Upper lobe of right lung (tissue), 1 donor: ENCODE measurements at regions not wholly inside any gene's neighbourhood (a gene's known extent, or its start where the extent isn't known, plus 50 kb on each side); places are given as distances from the start of the nearest gene placed in this dataset.

Source experiments
- ATAC-seq: fragments of 200-7000 bp; cut with Tn5 transposase; one replicate; pipeline ENCODE4 v1.9.1; 2020; ENCODE audit warnings: mild to moderate bottlenecking, moderate library complexity
- DNase-seq: peaks from one replicate; pipeline ENCODE4 v3.0.0-alpha.2; 2020
- H3K27ac ChIP-seq: fragments of 200-600 bp; one replicate; pipeline ENCODE4 v1.8.0; 2022
- H3K27me3 ChIP-seq: fragments of 200-600 bp; one replicate; pipeline ENCODE4 v1.8.0; 2022; ENCODE audit warnings: mild to moderate bottlenecking
- H3K36me3 ChIP-seq: fragments of 200-600 bp; one replicate; pipeline ENCODE4 v1.8.0; 2022
- H3K4me1 ChIP-seq: fragments of 200-600 bp; one replicate; pipeline ENCODE4 v1.8.0; 2022
- H3K4me3 ChIP-seq: fragments of 200-600 bp; one replicate; pipeline ENCODE4 v1.8.0; 2022; ENCODE audit warnings: mild to moderate bottlenecking
- H3K9me3 ChIP-seq: fragments of 200-600 bp; one replicate; pipeline ENCODE4 v1.8.0; 2022
- CTCF ChIP-seq: fragments of 200-600 bp; IDR thresholded peaks from one replicate; pipeline ENCODE4 v1.8.0; 2022; ENCODE audit warnings: antibody characterized with exemption
- intact Hi-C: fragments of 100-400 bp; cut with DNase I; formaldehyde crosslinking; loops from one replicate; pipeline ENCODE4 v1.11.0; 2022
- donor health status: DM: no; HTN: yes; CAD: no; lungs with severe emphysema.

GRCh38 chr10:44704616-44705015 is 206.5 kb upstream of the TMEM72 start:
- TF ChIP-seq CTCF = no peak
- no peaks in the 10 kb centered on the region for H3K4me1 ChIP-seq
- no peaks in the 10 kb centered on the region for H3K27me3 ChIP-seq
- no peaks in the 10 kb centered on the region for H3K9me3 ChIP-seq
- H3K36me3 ChIP-seq = no peaks in the 10 kb centered on the region
- no peak overlapping the region for H3K4me3 ChIP-seq
- H3K27ac ChIP-seq = no peak overlapping the region
- intact Hi-C loops = no loop called here
- DNase-seq (no peak), ATAC-seq (no peak)

DNA sequence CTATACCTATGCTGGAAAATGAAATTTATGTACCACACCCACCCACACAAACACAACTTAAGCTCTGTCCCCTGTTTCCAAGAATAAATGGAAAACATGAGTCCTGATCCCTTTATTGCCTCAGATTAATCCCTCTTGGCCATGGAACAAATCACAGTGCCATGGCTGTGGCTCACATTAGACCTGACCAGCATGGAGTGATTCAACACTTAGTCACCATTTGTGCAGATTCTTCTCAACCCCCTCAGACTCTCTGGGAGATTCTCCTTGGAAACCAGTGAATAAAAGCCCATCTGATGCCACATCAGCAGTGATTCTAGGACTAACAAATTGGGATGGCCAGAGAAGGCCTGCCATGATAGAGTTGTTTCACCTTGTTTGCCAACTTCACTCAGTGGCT is 204.4 kb upstream of the TMEM72 start:
- H3K36me3 ChIP-seq = no peaks in the 10 kb centered on the region
- no peak overlapping the region for H3K27ac ChIP-seq
- no peak for DNase-seq
- no peaks in the 10 kb centered on the region for H3K4me1 ChIP-seq
- no peaks in the 10 kb centered on the region for H3K27me3 ChIP-seq
- no peak for ATAC-seq
- intact Hi-C loops = no loop called here
- TF ChIP-seq CTCF = no peak
- H3K9me3 ChIP-seq = no peaks in the 10 kb centered on the region
- no peak overlapping the region for H3K4me3 ChIP-seq

- ATAC-seq (no peak), DNase-seq (no peak)
- no peak overlapping the region for H3K4me3 ChIP-seq
- no peak for TF ChIP-seq CTCF
- no peaks in the 10 kb centered on the region for H3K4me1 ChIP-seq
- H3K9me3 ChIP-seq = no peaks in the 10 kb centered on the region
- no peaks in the 10 kb centered on the region for H3K27me3 ChIP-seq
- H3K27ac ChIP-seq = no peak overlapping the region
- intact Hi-C loops = no loop called here
- H3K36me3 ChIP-seq = no peaks in the 10 kb centered on the region
These were observed 197.8 kb upstream of the TMEM72 start for GRCh38 chr10:44713307-44713706.

- H3K4me3 ChIP-seq = no peak overlapping the region
- no peaks in the 10 kb centered on the region for H3K27me3 ChIP-seq
- DNase-seq (no peak), ATAC-seq (no peak)
- TF ChIP-seq CTCF = no peak
- intact Hi-C loops = no loop called here
- no peak overlapping the region for H3K27ac ChIP-seq
- no peaks in the 10 kb centered on the region for H3K36me3 ChIP-seq
- H3K9me3 ChIP-seq = no peaks in the 10 kb centered on the region
- no peaks in the 10 kb centered on the region for H3K4me1 ChIP-seq
These were observed 196.7 kb upstream of the TMEM72 start for GRCh38 chr10:44714451-44714850.

DNA sequence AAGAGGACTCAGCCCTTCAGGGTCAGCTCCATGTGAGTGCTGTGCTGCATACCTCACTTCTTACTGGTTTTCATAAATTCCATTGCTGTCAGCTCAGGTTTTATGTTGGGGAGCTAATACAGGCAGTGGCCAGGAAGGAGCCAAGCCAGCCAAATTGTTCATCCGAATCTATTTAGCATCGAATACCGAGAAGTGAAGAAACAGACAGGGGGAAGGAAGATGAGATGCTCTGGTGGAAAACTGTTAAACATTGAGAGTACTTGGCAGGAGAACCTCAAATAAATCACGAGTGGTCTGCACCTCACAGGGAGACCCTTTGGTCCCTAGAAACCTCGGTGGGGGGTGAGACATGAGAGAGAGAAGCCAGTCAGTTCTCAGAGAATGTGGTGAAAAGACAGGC is 196.0 kb upstream of the TMEM72 start:
- no peak for ATAC-seq
- Histone ChIP-seq H3K27me3 (no peaks in the 10 kb centered on the region), H3K4me3 (no peak overlapping the region), H3K36me3 (no peaks in the 10 kb centered on the region), H3K27ac (no peak overlapping the region), H3K9me3 (no peaks in the 10 kb centered on the region), H3K4me1 (no peaks in the 10 kb centered on the region)
- no peak for DNase-seq
- intact Hi-C loops = no loop called here
- TF ChIP-seq CTCF = no peak

- no peak for ATAC-seq
- Histone ChIP-seq H3K27me3 (no peaks in the 10 kb centered on the region), H3K36me3 (no peaks in the 10 kb centered on the region), H3K4me1 (no peaks in the 10 kb centered on the region), H3K4me3 (no peak overlapping the region), H3K27ac (no peak overlapping the region), H3K9me3 (no peaks in the 10 kb centered on the region)
- intact Hi-C loops = no loop called here
- no peak for TF ChIP-seq CTCF
- no peak for DNase-seq
These were observed 194.6 kb upstream of the TMEM72 start for GRCh38 chr10:44716470-44717015.
